Hepatic stellate cell (primary cell): ENCODE measurements at regions not wholly inside any gene's neighbourhood (a gene's known extent, or its start where the extent isn't known, plus 50 kb on each side); places are given as distances from the start of the nearest gene placed in this dataset.

Source experiments
- DNase-seq: peaks from one replicate; pipeline ENCODE4 v3.0.0; 2011; ENCODE audit warnings: low spot score

DNA sequence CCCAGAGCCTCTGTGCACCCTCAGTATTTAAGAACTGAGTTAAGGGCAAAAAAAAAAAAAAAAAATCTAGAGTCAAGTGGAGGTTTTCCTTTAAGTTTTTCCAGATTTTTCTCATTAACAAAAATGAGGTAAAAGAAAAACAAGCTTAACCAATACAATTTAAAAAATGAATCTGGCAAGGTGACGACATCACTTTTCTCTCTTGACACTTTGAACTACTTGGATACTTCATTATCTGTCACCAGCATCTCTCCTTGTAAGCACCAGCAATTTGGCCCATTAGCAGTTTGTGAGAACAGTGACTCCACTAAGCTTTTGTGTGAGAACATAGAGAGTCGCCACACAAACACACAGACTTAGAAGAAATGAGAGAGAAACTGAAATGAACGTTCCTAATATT is 345.7 kb upstream of the SLC30A5 start:
- no peak for DNase-seq

DNA sequence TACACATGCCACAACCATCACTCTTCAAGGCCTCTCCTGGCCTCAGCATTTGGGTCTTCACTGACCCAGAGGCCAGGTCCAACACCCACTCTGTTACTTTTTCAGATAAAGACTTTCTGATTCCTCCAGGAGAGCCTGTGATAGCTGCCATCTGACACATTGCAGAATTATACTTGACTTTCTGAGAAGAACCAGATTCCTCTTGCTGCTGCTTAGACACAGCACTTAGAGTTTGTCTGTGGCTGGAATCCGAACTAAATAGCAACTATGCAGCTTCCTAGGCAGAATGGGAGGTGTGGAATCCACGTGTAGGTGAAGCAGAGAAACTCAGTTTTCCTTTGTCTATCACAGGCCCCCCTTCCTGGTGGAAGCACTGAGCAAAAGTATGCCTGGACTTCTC is 344.7 kb upstream of the SLC30A5 start:
- no peak for DNase-seq

DNA sequence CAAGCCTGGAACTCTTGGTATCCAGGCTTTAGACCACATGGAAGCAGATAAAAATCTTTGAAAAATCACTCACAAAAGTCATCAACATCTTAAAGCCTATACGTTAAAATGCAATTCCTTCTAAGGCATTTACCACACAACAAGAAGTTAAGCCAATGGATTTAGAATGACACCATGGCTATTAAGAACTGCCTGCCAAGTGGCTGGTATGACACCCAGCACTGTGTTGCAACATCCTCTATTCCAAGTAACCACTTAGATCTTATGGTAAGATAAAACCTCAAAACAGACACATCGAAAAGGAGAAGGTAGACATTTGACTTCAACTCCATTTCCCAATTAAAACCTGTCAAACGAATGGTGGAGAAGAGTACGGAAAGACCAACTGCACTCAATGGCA is 344.2 kb upstream of the SLC30A5 start:
- no peak for DNase-seq

DNA sequence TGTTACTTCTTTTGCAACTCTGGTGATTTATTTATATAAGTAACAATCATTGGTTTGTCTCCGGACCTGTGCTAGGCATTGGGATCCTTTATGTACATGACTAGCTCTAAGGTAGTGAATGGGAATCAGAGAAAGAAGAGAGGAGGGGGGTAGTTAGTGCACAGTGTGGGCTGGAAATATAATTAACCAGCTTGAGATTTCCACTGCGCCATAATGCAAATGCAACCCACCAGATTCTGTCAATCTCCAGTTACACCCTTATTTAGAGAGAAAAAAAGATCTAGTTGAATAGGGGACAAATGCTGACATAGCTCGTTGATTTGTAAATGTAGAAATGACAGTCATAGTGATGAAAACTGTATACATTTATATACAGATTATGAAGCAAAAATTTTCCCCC is 342.2 kb upstream of the SLC30A5 start:
- DNase-seq: no peak

DNA sequence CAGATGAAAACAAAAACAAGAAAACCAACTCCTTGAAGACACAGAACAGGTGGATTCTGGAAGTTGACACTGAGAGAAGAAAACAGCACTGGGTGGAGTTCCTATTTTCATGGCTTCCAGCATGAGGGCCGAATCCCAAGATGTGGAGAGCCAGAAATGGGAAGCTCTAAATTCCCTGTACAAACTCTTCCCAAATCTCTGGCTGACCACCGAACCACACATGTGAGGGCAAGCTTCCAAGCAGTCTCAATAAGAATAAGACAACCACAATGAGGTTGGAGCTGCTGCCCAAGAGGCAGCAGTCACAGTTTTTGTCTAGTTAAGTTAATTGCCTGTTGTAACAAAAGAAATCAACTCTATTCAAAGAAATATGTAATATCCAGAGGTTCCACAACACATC is 339.3 kb upstream of the SLC30A5 start:
- DNase-seq: no peak

DNA sequence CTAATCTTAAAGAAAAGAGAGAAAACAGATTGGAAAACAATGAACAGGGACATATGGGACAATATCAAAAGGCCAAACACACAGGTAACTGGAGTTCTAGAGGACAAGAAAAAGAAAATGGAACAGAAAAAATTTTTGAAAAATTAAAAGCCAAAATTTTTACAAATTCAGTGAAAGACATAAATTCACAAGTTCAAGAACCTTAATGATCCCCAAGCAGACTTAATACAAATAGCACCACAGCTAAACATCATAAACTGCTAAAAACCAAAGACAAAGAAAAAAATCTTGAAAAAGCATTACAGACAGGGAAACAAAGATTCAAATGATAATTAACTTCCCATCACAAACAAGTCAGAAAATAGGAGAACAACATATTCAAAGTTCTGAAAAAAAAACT is 338.5 kb upstream of the SLC30A5 start:
- no peak for DNase-seq

DNA sequence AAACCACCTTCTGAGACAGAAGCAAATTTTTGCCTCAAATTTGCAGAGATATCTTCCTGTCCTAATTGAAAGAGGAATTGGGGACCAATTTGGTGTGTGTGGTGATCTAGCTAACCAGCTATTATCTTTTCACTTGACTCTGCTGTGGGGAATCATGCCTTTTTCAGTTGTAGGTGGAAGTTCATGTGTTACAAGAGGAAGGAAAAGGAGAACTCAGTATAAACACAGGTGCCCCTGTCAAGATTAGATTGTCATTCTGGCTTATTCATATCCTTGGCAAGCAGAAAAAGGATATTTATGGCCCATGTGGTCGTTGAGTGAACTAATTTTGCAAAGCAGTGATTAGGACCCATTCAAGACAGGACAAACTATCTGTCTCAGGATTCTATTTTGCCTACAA is 336.8 kb upstream of the SLC30A5 start:
- no peak for DNase-seq

DNA sequence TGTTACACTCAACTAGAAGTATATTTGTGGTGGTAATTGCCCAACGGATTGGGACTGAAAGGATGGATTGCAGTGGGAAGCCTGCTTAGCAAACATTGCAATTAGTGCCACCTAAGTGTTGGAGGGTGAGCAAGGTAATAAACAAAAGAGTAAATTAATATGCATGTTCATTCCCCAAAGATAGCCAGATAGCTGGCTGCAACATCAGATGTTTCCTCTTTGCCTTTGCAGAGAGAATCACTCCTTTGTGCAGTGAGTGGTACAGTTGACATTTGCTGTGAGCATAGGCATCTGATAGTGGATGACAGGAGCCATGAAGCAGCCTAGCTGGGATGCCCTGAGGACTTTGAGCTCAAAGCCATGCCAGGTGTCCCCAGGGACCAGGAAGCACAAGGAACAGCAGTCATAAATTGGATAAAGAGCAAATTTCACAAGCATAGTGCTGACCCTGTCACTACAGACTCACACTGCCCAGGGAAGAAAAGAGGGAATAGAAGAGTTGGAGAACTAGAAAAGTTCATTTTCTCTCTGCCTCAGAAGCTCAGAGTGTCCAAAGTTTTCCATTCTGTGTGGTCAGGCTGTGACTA is 336.1 kb upstream of the SLC30A5 start:
- no peak for DNase-seq

DNA sequence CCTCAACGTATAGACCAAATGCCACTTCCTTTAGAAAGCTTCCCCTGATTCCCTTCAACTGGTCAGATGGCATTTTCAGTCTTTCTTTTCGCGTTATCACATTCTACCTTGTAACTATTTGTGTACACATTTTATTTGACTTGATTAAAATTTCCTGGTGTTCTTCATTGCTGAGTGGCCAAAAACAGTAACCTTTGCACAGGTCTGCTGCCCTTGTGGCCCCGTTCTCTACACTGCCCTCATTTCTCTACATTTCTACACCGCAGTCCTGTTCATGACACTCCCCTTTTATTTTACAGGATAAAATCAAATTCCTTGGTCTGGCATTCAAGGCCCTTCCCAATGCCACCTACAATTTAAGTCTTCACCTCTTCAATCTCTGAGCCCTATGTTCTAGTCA is 334.2 kb upstream of the SLC30A5 start:
- DNase-seq: no peak

DNA sequence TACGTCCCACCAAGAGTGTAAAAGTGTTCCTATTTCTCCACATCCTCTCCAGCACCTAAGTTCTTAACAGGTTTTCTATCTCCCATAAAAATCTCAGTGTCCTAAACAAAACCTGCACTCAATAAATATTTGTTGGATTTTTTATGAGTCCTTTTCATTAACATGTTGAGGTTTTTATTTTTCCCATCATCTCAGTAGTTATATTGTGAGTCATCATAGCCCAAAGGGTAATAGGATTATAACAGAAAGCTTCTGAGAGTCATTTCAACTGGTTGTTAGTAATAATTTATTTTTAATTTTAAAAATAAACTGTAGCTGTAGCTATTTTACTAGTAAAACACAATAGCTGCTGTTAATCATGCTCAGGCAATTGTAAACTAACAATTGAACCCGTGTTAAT is 331.6 kb upstream of the SLC30A5 start:
- DNase-seq: no peak

DNA sequence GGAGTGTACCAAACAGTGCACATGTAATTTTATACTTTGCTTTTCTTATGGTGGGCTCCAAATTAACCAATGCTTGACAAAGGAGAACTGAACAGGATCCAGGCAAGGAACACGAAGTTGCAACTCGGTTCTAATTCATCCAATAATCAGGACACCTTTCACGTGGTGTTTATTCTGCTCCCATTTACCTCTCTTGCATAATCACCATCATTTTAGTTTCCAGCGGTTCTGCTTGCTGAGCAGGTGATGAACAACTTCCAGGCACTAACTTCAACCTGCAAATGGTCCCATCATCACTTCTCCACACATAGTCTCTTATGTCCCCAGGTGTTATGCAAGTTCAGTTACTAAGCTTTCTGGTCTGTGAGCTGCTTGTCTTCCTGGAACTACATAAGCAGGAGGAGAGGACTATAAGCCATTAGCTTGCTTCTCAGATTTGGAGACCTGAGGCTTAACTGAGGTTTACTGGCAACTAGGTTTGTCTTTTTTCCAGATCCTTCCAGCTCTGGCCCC is 326.8 kb upstream of the SLC30A5 start:
- DNase-seq: no peak

DNA sequence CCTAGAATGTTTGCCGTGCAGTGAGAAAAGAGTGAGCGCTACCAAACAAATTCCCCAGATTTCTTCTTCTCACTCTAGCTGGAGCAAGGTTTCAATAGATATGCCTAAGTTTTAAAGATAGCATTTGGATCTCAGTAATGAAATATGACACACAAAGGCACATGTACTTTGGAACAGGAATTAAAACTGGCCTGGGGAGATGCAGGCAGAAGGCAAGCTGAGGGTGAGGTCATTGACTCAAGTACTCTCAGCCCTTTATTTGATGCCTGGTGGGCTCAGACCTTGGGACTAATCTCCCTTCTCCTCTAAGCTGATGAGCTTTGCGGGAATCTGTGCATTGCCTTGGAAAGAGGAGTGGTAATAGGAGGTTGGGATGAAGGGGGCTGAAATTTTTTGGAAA is 323.3 kb upstream of the SLC30A5 start:
- no peak for DNase-seq

DNA sequence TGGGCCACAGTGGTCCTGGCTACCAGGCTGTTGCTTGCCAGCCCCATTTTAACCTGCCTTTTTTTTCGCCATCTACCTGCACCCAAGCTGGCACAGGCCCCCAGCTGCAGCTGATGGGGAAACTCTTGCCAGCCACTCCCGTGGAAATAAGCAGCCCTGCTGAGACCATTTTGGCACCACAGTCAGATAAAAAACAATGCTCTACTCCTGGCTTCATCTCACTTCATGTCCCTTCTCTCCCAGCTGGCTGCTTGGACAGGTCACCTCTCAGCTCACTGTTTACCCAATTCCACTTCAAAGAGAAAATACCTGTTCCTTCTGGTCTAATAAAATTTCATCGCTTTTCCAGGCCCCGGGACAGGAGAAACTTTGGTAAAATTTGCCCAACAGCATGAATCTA is 322.6 kb upstream of the SLC30A5 start:
- DNase-seq: no peak

DNA sequence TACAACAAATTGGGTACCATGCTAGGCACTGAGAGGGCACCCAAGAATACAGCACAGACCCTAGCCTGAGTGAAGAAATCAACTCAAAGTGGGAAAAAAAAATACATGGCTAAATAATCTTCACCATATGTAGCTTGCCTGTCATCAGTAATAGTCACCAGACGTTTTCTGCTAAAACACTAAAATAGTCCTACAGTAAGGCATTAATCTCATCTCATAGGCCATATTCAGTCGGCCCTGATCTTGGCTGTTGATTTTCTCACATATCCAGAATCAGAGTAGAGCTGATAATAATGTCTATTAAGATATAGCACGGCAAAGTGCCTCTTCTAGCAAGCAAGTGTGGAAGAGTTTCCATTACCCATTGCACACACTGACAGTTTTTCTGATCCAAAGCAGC is 322.1 kb upstream of the SLC30A5 start:
- DNase-seq: no peak

DNA sequence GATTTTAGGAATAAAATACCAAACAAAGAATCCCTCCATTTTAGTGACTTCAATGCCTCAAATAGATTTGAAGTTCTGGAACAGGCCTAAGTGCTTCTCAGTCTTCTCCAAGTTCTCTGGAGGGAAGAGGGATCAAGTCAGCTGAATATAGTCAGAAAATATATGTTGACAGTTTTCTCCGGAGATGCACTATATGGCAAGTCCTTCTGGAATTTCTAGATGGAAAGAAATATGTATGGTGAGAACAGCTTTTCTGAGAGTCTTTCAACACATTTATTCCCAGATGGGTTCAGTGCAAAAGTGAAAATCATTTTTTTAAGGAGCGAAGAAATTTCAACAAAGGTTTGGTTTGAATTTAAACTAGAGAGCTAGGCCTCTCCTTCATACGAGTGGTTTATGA is 317.4 kb upstream of the SLC30A5 start:
- no peak for DNase-seq

DNA sequence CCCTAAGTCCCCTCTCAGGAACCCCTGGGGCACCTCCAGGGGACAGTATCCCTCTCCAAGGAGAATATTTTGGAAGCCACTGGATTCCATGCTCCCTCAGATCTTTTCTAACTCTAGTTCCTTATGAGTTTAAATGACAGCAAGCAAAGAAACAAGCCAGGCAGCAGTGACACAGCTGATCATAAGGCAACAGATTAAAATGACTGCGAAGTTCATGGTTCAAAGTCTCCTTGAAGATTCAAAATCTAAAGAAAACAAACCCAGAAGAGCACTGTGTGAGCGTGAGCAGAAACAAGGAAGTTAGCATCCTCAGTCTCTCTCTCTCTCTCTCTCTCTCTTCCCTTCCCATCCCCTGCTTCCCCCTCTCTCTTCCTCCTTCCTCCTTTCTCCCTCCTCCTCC is 316.7 kb upstream of the SLC30A5 start:
- no peak for DNase-seq

DNA sequence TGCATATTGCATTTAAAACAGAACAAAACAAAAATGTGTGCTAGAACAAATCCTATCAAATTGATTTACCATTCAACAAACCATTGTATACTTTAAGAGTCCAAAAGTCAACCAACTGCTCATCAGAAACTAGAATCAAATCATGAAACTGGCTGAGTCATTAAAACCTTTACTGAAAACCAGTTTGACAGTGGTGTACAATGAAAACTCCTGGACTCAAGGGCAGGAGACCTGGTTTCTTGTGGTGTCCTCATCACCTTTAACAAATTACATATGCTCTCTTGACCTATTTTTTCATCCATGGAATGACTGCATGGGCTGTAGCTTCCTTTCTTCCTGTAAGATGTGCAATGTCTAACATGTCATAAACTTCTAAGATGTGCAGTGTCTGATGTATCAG is 315.3 kb upstream of the SLC30A5 start:
- no peak for DNase-seq

DNA sequence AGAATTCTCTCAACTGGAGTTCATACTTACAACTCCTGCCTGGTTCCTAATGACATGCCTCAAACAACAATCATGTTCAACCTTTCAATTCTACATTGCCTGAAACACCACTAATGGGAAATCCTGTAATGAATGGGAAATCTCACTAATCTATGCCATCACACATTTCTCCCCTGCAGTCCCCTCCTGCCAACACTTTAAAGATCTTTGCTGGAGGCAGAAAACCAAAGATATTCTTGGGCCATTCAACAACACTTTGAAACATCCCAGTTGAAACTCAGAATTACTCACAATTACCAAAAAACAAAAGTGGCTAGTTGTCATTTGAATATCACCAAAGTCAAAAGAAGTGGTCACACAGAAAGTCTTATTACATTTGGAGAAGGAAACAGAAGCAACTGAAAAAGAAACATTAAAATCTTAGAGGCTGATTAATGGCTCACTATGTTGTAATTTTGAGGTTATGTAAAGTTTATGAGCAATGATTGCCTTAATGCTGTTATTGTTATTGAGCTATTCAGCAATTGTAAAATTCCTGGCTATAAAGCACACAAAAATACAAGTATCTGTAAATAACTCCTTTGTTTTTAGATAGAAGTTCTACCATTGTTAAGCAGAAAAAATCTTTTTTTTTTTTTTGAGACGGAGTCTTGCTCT is 313.4 kb upstream of the SLC30A5 start:
- DNase-seq: no peak

DNA sequence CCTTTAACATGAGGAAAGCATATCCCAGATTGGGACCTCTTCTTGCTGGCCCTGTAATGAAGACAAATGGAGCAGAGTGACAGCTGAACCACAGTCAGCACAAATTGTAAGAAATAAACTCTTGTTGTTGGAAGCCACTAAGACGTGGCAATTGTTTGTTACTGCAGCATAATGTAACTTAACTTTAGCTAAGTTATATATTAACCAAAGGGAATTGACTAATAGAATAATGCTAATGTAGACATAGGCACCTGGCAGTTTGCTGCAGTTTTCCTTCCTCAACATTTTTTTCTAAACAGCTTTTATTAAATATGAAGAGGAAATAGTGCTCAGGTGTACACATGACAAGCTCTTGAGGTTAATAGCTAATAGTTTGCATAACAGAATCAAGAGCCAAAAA is 300.7 kb upstream of the SLC30A5 start:
- DNase-seq: no peak

DNA sequence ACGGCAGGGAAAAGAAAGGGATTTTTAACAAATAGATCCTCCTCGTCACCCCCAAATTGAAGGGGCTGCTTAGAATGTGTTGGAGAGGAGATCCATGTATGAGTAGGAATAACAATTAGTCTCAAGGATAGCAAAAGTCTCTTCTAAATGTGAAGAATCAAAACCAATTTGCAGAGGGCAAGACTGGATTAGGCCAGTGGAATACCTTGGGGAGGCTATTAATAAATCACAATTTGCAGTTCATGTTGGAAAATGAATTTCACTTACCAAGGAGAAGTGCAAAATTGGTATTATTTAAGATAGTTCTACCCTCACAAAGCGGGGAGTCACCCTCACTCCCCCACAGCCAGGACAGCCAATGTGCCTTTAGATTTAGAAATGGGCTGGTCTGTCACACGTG is 299.8 kb upstream of the SLC30A5 start:
- DNase-seq: no peak

DNA sequence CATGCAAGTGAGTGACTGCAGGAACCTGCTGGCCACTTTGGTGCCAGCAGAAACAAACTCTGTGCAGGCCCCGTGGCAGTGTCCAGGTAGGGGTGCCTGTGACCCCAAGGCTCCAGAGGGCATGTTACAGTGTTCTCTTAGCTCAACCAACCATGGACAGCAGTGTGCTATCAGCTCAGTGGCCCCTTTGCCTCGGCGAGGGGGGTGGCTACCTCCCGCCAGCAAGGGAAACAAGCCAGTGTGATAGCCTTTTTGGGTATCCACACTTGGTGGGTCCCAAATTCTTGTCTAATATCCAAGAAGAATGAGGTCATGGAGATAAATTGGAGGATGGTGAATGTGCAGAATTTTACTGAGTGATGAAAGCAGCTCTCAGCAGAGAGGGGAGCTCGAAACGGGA is 298.6 kb upstream of the SLC30A5 start:
- no peak for DNase-seq

DNA sequence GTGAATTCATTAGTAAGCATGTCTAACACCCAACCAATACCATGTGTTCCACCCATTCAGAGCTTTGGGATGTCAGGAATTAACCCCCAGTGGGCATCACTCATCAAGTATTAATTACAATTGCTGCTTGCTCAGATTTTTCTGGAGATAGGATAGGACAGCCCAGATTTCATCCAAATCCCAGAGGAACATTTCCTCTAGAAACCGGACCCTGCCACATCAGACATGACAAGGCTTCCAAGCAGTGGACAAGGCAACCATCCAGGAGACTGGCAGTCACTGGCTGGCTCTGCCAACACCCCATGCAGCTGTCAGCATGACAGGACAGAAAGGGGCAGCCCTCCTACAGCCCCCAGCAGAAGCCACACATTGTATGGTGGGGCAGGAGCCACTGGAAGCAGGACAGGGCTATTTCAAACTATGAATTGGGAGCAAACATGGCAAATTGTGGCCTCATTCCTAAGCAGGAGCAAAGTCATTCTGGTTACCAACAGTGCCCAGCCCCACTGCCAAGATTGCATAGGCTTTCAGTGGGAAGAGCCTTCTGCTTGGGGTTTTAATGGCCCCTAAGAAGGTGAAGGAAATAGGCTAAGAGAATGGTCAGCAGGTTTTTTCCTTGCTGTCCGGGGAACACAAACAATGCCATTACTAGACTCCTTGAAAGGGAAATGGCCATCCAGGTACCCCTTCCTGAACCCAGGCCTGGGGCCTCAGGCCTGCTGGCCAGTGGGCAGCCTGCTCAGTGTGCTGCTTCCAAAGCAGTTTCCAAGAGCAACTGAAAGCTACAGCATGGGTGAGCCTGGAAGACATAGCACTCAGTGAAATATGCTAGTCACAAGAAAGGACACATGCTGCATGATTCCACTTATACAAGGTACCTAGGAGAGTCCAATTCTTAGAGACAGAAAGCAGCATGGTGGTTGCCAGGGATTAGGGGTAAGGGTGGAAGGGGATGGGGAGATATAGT is 294.7 kb upstream of the SLC30A5 start:
- DNase-seq: no peak

DNA sequence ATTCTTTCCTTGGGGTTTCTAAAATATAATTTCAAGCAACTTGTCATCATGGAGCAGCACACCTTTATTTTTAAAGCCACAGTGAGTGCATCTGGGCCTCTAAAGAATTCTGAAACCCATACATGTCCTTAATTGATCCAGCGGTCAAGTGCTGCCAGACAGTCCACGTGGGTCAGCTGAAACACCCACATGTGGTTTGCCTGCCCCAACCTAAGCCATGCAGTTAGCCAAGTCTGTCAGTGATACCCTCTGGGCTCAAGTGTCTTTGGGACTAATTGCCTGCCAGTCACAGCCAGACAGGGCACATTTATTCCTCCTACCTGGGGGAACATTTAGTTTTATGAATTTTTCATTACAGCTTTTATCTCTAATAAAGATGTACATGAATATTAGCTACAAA is 291.4 kb upstream of the SLC30A5 start:
- DNase-seq: no peak
